ENCODE measurements at regions not wholly inside any gene's neighbourhood (a gene's known extent, or its start where the extent isn't known, plus 50 kb on each side); places are given as distances from the start of the nearest gene placed in this dataset.

DNA sequence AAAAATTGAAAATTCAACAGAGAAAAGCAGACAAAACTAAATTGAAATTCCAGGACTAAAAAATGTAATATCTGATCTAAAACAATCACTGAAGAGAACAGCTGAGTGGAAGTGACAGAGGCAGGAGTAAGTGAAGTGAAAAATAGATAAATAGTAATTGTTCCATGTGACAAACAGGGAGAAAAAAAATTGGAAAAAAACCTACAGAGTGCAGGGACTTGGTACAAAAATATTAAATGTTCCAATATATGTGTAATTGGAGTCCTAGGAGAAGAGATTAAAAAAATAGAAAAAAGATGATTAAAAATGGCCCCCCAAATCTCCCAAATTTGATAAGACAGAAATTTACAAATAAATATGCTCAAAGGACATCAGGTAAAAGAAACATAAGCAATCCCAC is 63.4 kb upstream of the NAMPT start:
- TF ChIP-seq EZH2 (IDR thresholded peaks at IDR 0.05; ENCODE audit: borderline replicate concordance, low read length): no peak
- no peak for TF ChIP-seq CTCF (IDR thresholded peaks at IDR 0.05; ENCODE audit: low read length)
- H3K9ac ChIP-seq (ENCODE audit: low read length): no peak overlapping the region

DNA sequence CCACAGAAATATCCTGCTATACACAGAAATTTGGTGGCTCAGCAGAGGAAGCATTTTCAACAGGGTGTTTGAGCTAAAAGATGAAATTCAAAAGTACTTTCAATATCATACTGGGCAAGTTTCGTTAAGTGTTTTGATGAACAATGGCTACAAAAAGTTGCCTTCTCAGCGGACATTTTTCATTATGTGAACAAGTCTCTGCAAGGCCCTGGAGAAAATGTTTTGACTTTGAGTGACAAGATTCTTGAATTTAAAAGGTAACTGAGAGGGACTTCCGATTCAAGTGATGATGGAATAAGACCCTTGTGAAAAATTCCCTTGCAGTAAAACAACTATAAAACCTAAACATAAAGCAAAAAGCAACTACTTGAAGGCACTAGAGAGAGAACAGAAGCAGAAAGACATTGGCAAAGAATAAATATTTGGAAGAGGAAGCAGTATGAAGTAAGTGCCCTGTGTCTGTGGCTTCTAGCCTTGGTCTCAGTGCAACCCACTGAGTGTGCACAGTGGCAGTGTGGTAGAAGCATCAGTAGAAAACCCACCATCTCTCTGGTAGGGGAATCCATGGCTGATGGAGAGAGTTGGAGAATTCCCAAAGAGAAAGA is 62.5 kb upstream of the NAMPT start:
- Histone ChIP-seq H3K36me3 (ENCODE audit: insufficient read depth, low read length) (no peaks in the 10 kb centered on the region), H3K4me3 (ENCODE audit: low read depth, low read length, poor library complexity, severe bottlenecking) (no peak overlapping the region), H3F3A (ENCODE audit: insufficient read depth, low read length) (no peaks in the 10 kb centered on the region), H3K27ac (ENCODE audit: low read depth, low read length, poor library complexity, severe bottlenecking) (no peak overlapping the region), H3K27me3 (ENCODE audit: insufficient read depth, low read length) (no peaks in the 10 kb centered on the region), H3K9ac (ENCODE audit: low read length) (no peak overlapping the region), H3K79me2 (ENCODE audit: insufficient read depth, low read length) (no peaks in the 10 kb centered on the region), H3K4me1 (ENCODE audit: insufficient read depth, low read length, severe bottlenecking) (no peaks in the 10 kb centered on the region), H3K4me2 (ENCODE audit: low read length) (no peak overlapping the region), H3K9me3 (ENCODE audit: low read length) (no peaks in the 10 kb centered on the region; the same call in 1 of the 2 replicates), H3K9me2 (ENCODE audit: low read depth, low read length) (no peaks in the 10 kb centered on the region), H2AFZ (ENCODE audit: low read length) (no peak overlapping the region), H4K20me1 (ENCODE audit: insufficient read depth, low read length) (no peaks in the 10 kb centered on the region)
- TF ChIP-seq EZH2 (IDR thresholded peaks at IDR 0.05; ENCODE audit: borderline replicate concordance, low read length): no peak
- no peak for TF ChIP-seq CTCF (IDR thresholded peaks at IDR 0.05; ENCODE audit: low read length)

More for the DNA sequence above, 63.4 kb upstream of the NAMPT start:
- H3F3A ChIP-seq (ENCODE audit: insufficient read depth, low read length): no peaks in the 10 kb centered on the region
- no peaks in the 10 kb centered on the region for H3K4me1 ChIP-seq (ENCODE audit: insufficient read depth, low read length, severe bottlenecking)
- H3K36me3 ChIP-seq (ENCODE audit: insufficient read depth, low read length): no peaks in the 10 kb centered on the region
- no peak overlapping the region for H3K4me2 ChIP-seq (ENCODE audit: low read length)
- no peak overlapping the region for H3K27ac ChIP-seq (ENCODE audit: low read depth, low read length, poor library complexity, severe bottlenecking)
- H3K9me2 ChIP-seq (ENCODE audit: low read depth, low read length): no peaks in the 10 kb centered on the region
- no peaks in the 10 kb centered on the region for H3K9me3 ChIP-seq (ENCODE audit: low read length)
- H3K79me2 ChIP-seq (ENCODE audit: insufficient read depth, low read length): no peaks in the 10 kb centered on the region
- no peak overlapping the region for H2AFZ ChIP-seq (ENCODE audit: low read length)
- H4K20me1 ChIP-seq (ENCODE audit: insufficient read depth, low read length): no peaks in the 10 kb centered on the region
- H3K27me3 ChIP-seq (ENCODE audit: insufficient read depth, low read length): no peaks in the 10 kb centered on the region
- no peak overlapping the region for H3K4me3 ChIP-seq (ENCODE audit: low read depth, low read length, poor library complexity, severe bottlenecking)

GRCh38 chr7:106346678-106347217 is 62.0 kb upstream of the NAMPT start:
- no peak for TF ChIP-seq CTCF (IDR thresholded peaks at IDR 0.05; ENCODE audit: low read length)
- no peak for TF ChIP-seq EZH2 (IDR thresholded peaks at IDR 0.05; ENCODE audit: borderline replicate concordance, low read length)
- Histone ChIP-seq H3K9me3 (ENCODE audit: low read length) (no peaks in the 10 kb centered on the region; the same call in 1 of the 2 replicates), H3K79me2 (ENCODE audit: insufficient read depth, low read length) (no peaks in the 10 kb centered on the region), H3K4me1 (ENCODE audit: insufficient read depth, low read length, severe bottlenecking) (no peaks in the 10 kb centered on the region), H3K4me2 (ENCODE audit: low read length) (no peak overlapping the region), H3K9me2 (ENCODE audit: low read depth, low read length) (no peaks in the 10 kb centered on the region), H3K36me3 (ENCODE audit: insufficient read depth, low read length) (no peaks in the 10 kb centered on the region), H4K20me1 (ENCODE audit: insufficient read depth, low read length) (no peaks in the 10 kb centered on the region), H3K9ac (ENCODE audit: low read length) (no peak overlapping the region), H3K4me3 (ENCODE audit: low read depth, low read length, poor library complexity, severe bottlenecking) (no peak overlapping the region), H3K27me3 (ENCODE audit: insufficient read depth, low read length) (no peaks in the 10 kb centered on the region), H3K27ac (ENCODE audit: low read depth, low read length, poor library complexity, severe bottlenecking) (no peak overlapping the region), H3F3A (ENCODE audit: insufficient read depth, low read length) (no peaks in the 10 kb centered on the region), H2AFZ (ENCODE audit: low read length) (no peak overlapping the region)
